GM21576 (cell line): ENCODE measurements at regions not wholly inside any gene's neighbourhood (a gene's known extent, or its start where the extent isn't known, plus 50 kb on each side); places are given as distances from the start of the nearest gene placed in this dataset.
"Not testable (repeated sequence)": the region's sequence is repeated elsewhere in the genome, so short reads cannot be mapped to it uniquely, and the experiment has no call there.

ENCODE experiments used
- ATAC-seq: cut with Tn5 transposase; IDR thresholded peaks from one replicate; pipeline ENCODE4 v1.9.1; 2021; ENCODE audit warnings: mild to moderate bottlenecking, moderate library complexity; ENCODE audit not compliant: unreplicated experiment

- ATAC-seq = no peak
Observed at GRCh38 chr3:130569461-130570365, 52.7 kb downstream of the COL6A6 start.

DNA sequence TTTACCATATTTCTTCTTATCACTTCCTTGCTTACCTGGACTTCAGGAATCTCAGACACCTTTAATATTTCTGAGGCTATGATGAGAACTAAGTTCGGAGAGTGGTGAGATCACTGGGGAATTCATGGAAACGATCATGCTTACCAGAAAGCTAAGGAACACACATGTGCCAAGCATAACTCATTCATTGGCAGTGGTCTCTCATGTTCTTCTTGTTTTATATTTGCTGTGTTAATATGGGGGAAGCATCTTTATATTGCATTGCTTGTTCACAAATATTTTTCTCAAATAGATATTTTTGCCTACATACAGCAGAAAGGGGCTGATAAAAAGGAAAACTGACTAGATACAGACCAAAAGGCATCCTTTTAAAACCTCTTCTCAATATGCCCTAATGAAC is 55.8 kb downstream of the COL6A6 start:
- ATAC-seq = no peak

- no peak for ATAC-seq
Observed at GRCh38 chr3:130576375-130577266, 59.6 kb downstream of the COL6A6 start.

GRCh38 chr3:130582457-130583153 is 65.6 kb downstream of the COL6A6 start:
- peak; percentile 80 for ATAC-seq

DNA sequence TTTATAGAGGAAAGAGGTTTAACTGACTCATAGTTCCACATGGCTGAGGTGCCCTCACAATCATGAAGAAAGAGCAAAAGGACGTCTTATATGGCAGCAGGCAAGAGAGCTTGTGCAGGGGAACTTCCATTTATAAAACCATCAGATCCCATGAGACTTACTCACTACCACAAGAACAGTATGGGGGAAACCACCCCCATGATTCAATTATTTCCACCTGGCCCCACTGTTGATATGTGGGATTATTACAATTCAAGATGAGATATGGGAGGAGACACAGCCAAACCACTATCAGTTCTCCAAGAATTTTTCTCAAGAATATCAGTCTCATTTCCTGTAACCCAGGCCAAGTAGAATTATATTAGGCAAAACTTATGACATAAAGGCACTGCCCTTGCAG is 77.8 kb downstream of the COL6A6 start:
- not testable (repeated sequence) for ATAC-seq

GRCh38 chr3:130596484-130596883 is 79.5 kb downstream of the COL6A6 start:
- ATAC-seq = no peak

DNA sequence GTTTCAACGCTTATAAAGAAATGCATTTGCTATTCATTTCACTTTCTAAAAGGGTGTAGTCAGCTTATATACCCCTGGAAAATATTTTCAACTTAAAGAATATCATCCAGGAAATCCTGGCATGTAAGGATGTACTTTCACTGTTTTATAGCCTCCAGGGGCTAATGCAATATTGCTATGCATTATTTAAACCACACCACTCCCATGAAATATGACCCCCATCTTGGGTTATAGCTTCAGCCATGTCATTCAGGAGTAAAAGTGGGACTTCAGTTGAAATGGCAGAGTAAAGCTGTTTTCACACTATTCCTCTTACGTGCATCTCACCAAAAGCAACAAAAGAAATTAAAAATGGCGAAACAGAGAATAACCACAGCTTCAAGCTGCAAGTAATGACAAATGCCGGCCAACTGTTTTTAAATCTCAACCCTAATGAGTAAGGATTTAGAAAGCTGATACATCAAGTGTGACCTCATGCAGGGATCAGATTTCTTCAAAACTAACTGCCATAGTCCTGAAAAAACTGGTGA is 84.5 kb downstream of the COL6A6 start:
- no peak for ATAC-seq

GRCh38 chr3:130604806-130605205 is 87.8 kb downstream of the COL6A6 start:
- no peak for ATAC-seq

DNA sequence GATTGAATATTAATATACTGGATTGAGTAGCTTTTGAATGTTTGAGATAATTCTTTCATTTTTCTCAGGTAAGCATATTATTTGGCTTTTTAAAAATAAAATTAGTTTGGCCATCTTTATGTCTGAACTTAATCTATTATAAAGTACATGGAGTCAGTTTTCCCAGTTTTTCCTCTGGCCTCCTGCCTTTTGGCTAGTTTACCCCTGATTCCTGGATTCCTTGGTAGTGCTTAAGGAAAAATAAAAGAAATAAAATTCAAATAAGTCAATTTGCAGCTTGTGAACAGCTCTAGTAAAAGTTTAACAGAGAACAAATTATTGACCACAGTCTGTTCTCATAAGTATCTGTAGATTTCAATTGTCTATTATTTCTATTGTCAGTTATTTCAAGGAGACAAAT is 89.4 kb downstream of the COL6A6 start:
- ATAC-seq = no peak

DNA sequence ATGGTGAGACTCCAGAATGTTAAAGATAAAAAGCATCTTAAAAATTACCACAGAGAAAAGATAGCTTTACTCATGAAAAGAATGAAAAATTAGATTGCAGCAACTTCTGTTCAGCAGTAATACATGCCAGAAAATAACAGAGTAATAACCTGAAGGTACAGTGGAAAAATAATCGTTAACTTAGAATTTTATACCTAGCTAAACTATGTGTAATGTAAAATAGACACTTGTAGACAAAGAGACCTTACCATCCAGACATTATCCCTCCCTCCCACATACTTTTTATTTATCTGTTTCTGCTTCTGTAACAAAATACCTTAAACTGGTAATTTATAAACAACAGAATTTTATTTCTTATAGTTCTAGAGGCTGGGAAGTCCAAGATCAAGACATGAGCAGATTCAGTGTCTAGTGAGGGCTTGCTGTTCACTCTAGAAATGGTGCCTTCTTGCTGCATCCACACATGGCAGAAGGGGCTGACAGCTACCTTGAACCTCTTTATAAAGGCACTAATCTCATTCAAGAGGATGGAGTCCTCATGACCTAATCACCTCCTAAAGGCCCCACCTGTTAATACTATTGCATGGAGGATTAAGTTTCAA is 90.7 kb downstream of the COL6A6 start:
- ATAC-seq = no peak

- no peak for ATAC-seq
Observed at GRCh38 chr3:130609166-130609979, 92.4 kb downstream of the COL6A6 start.

DNA sequence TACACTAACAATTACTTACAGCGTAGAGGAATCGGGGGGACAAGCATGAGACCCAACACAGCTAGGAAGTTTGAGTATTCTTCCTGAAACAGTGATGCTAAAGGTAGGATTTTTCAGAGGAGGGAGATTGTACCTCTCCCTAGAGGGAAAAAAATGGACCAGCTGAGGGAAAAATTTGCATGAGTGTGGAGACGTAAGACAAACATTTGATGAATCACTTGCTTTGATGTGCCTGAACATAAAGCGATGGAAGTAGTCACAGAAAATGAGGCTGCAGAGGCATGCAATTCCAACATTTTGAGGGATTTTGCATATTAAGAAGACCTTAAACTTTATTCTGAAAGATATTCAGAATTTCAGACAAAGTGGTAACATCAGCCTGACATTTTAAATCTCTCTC is 102.2 kb downstream of the COL6A6 start:
- no peak for ATAC-seq

DNA sequence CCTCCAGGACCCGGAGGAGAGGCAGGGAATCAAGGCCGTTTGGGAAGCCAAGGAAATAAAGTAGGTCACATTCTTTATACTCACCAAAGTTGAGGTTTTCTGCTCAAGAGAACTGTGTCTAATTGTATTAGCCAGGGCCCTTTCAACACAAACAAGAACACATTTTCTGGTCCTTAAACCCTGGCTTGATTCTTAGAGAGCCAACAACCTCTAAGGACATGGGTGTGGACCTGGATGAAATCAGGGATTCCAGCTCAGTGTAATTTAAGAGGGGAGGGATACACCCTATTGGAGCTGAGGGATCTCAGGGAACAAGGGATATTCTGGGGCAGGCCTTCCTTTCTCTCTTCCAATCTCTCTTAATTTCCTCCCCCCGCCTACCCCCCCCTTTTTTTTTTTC is 104.8 kb downstream of the COL6A6 start:
- no peak for ATAC-seq

DNA sequence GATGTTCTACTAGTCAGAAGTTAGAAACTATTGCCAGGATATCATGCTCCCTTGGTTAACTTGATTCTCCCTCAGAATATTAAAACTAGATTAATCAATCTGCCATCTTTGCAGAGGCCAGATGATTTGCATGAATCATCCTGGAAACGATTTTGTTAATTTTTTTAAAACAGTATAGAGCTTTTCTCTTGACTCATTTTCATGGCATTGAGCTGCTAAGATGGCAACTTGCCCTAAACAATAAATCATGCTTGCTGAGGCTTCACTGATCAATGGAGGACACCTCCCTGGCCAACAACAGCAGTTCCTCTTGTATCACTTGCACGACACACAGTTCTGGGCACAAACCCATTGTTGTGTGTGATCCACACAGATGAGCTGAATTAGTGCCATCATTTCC is 109.1 kb downstream of the COL6A6 start:
- no peak for ATAC-seq

DNA sequence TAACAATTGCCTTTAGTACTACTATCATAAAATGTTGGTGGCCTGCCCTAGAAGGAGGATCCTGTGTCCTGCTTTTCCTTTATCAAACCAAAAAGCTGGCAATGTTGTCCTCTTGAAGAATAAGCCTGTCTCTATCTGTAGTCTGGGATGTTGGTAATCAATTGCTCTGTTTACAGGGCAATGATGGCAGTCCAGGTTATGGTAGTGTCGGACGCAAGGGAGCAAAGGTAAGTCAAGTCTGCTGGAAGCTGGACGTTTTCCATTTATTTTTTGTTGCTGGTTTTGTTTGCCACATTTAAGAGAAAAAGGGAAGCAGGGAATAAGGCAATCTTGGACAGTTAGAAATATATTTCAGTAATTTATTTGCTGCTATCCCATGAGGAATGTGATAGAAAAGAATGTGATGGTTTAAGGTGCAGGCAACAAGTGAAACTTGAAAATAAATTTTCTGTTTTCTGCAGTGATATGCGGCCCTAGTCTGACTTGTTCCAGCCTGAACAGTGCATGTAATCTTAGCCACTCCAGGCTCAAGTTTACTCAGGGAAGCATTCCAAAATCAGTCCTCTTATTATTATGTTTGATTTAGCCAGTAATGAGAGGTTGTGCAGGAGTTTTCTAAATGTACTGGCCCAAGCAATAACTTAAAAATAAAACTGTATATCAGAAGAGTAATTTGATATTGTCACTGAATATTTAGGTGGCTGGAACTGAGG is 110.3 kb downstream of the COL6A6 start:
- no peak for ATAC-seq

DNA sequence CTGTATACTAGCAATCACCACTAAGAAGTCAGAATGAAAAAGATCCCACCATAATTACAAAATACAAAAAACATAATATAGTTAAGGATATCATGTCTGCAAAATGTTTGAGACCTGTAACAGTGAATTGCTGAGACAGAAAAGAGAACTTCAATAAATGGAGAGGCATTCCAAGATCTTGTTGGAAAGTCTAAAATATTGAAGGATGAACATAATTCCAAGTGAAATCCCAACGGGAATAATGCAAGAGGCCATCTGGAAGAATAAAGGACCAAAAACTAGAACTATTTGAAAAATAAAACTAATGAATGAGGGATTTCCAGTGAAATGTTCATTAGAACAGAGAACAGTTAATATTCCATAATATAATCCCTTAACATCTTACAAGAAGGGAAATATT is 110.9 kb downstream of the COL6A6 start:
- no peak for ATAC-seq
